Natural killer cell treated with Interleukin-12 subunit alpha and Interleukin-12 subunit beta and Interleukin-15 and Interleukin-18, amount 100 ng/mL, for 72 hours (primary cell): ENCODE measurements at regions not wholly inside any gene's neighbourhood (a gene's known extent, or its start where the extent isn't known, plus 50 kb on each side); places are given as distances from the start of the nearest gene placed in this dataset.

Experiments
- ATAC-seq, 2 donors: fragments of 150-1000 bp; cut with Tn5 transposase in 1 of 2; sonication (Bioruptor Pico), chemical (Tn5 transposase) in 1 of 2; 2 replicates each; pipeline ENCODE4 v1.10.0; 2021
- DNase-seq: peaks from one replicate; pipeline ENCODE4 v3.0.0; 2022; ENCODE audit warnings: low spot score
- H3K27ac Mint-ChIP-seq, 2 donors: 1 replicate in 1 of 2; 2 replicates in 1 of 2; pipeline ENCODE4 v1.8.0; 2022; ENCODE audit warnings: mixed read lengths in 2 of 2, mild to moderate bottlenecking in 1 of 2, moderate library complexity in 1 of 2
- H3K27me3 Mint-ChIP-seq, 2 donors: 1 replicate in 1 of 2; 2 replicates in 1 of 2; pipeline ENCODE4 v1.8.0; 2022; ENCODE audit warnings: mixed read lengths in 2 of 2
- H3K36me3 Mint-ChIP-seq: one replicate; pipeline ENCODE4 v1.8.0; 2022; ENCODE audit warnings: mixed read lengths
- H3K4me1 Mint-ChIP-seq, 2 donors: 1 replicate in 1 of 2; 2 replicates in 1 of 2; pipeline ENCODE4 v1.8.0; 2022; ENCODE audit warnings: low read depth in 2 of 2, mixed read lengths in 2 of 2, mild to moderate bottlenecking in 1 of 2
- H3K4me3 Mint-ChIP-seq: one replicate; pipeline ENCODE4 v1.8.0; 2022; ENCODE audit warnings: mixed read lengths
- H3K9me3 Mint-ChIP-seq: 2 replicates; pipeline ENCODE4 v1.8.0; 2022; ENCODE audit warnings: mixed read lengths

- H3K4me1 Mint-ChIP-seq: peaks cover 12 to 23% of the 10 kb centered on the region in 2 donors
- no peaks in the 10 kb centered on the region for H3K27me3 Mint-ChIP-seq
- peaks cover 21% of the 10 kb centered on the region for H3K36me3 Mint-ChIP-seq
- peaks cover 11% of the 10 kb centered on the region for H3K9me3 Mint-ChIP-seq
- no peak overlapping the region for H3K4me3 Mint-ChIP-seq
- no peak for ATAC-seq
- peak overlapping the region in 1 of 2 donors; percentile 34 for H3K27ac Mint-ChIP-seq
- no peak for DNase-seq
These were observed 408.9 kb upstream of the CBLB start for GRCh38 chr3:106277731-106278130.

- peaks cover 5% of the 10 kb centered on the region for H3K9me3 Mint-ChIP-seq
These were observed 412.4 kb upstream of the CBLB start for GRCh38 chr3:106281221-106281620.

GRCh38 chr3:106282943-106283342 lies 414.1 kb upstream of the CBLB start:
- no peak overlapping the region for H3K27ac Mint-ChIP-seq
- H3K4me3 Mint-ChIP-seq: no peak overlapping the region
- no peak for DNase-seq
- peaks cover under 1% of the 10 kb centered on the region in 2 donors for H3K4me1 Mint-ChIP-seq
- H3K36me3 Mint-ChIP-seq: peaks cover 9% of the 10 kb centered on the region
- peaks cover 5% of the 10 kb centered on the region for H3K9me3 Mint-ChIP-seq
- ATAC-seq: no peak
- H3K27me3 Mint-ChIP-seq: no peaks in the 10 kb centered on the region

More at GRCh38 chr3:106281221-106281620, 412.4 kb upstream of the CBLB start:
- Mint-ChIP-seq H3K27me3 (no peaks in the 10 kb centered on the region), H3K4me1 (peaks cover 12% of the 10 kb centered on the region in 2 donors), H3K27ac (no peak overlapping the region), H3K4me3 (no peak overlapping the region), H3K36me3 (peaks cover 15% of the 10 kb centered on the region)
- DNase-seq: no peak
- no peak for ATAC-seq

- Mint-ChIP-seq H3K4me3 (no peak overlapping the region), H3K27me3 (no peaks in the 10 kb centered on the region), H3K36me3 (no peaks in the 10 kb centered on the region), H3K27ac (no peak overlapping the region), H3K9me3 (peaks cover 2% of the 10 kb centered on the region), H3K4me1 (peaks cover 6% of the 10 kb centered on the region in 2 donors)
- DNase-seq (no peak), ATAC-seq (no peak)
These were observed 420.0 kb upstream of the CBLB start for GRCh38 chr3:106288781-106289180.

- Mint-ChIP-seq H3K9me3 (no peaks in the 10 kb centered on the region), H3K4me3 (no peak overlapping the region), H3K27ac (peak overlapping the region in 1 of 2 donors; percentile 15), H3K27me3 (no peaks in the 10 kb centered on the region), H3K36me3 (no peaks in the 10 kb centered on the region), H3K4me1 (peaks cover 6% of the 10 kb centered on the region in 2 donors)
- ATAC-seq (no peak), DNase-seq (no peak)
These were observed 421.6 kb upstream of the CBLB start for GRCh38 chr3:106290304-106290997.

- Mint-ChIP-seq H3K27me3 (no peaks in the 10 kb centered on the region), H3K4me1 (peaks cover 6% of the 10 kb centered on the region in 2 donors), H3K9me3 (no peaks in the 10 kb centered on the region), H3K27ac (no peak overlapping the region), H3K4me3 (no peak overlapping the region), H3K36me3 (no peaks in the 10 kb centered on the region)
- DNase-seq (no peak), ATAC-seq (no peak)
These were observed 424.3 kb upstream of the CBLB start for GRCh38 chr3:106293161-106293560.

- no peaks in the 10 kb centered on the region for H3K27me3 Mint-ChIP-seq
- H3K4me3 Mint-ChIP-seq: no peak overlapping the region
- H3K4me1 Mint-ChIP-seq: peaks cover 6 to 8% of the 10 kb centered on the region in 2 donors
- no peak for DNase-seq
- no peaks in the 10 kb centered on the region for H3K36me3 Mint-ChIP-seq
- H3K27ac Mint-ChIP-seq: no peak overlapping the region
- ATAC-seq: no peak
- H3K9me3 Mint-ChIP-seq: no peaks in the 10 kb centered on the region
These were observed 425.3 kb upstream of the CBLB start for GRCh38 chr3:106294121-106294520.

GRCh38 chr3:106296062-106296461 lies 427.2 kb upstream of the CBLB start:
- peaks cover 5 to 12% of the 10 kb centered on the region in 2 donors for H3K4me1 Mint-ChIP-seq
- no peak for ATAC-seq
- no peaks in the 10 kb centered on the region for H3K9me3 Mint-ChIP-seq
- H3K4me3 Mint-ChIP-seq: no peak overlapping the region
- DNase-seq: no peak
- no peaks in the 10 kb centered on the region for H3K27me3 Mint-ChIP-seq
- no peak overlapping the region for H3K27ac Mint-ChIP-seq
- H3K36me3 Mint-ChIP-seq: no peaks in the 10 kb centered on the region

- peak overlapping the region in 1 of 2 donors; percentile 2 for H3K27ac Mint-ChIP-seq
- ATAC-seq (peak in 1 of 2 donors; percentile 75), DNase-seq (no peak)
- peak overlapping the region; percentile 32 for H3K4me3 Mint-ChIP-seq
- peaks cover 9 to 33% of the 10 kb centered on the region in 2 donors for H3K4me1 Mint-ChIP-seq
- no peaks in the 10 kb centered on the region for H3K27me3 Mint-ChIP-seq
- peaks cover 12% of the 10 kb centered on the region for H3K36me3 Mint-ChIP-seq
- no peaks in the 10 kb centered on the region for H3K9me3 Mint-ChIP-seq
These were observed 430.7 kb upstream of the CBLB start for GRCh38 chr3:106299300-106300098.

GRCh38 chr3:106302451-106303221 lies 433.8 kb upstream of the CBLB start:
- DNase-seq (no peak), ATAC-seq (peak; percentile 48 to 87)
- Mint-ChIP-seq H3K36me3 (peaks cover 19% of the 10 kb centered on the region), H3K27ac (peak overlapping the region; percentile 14 to 75), H3K4me1 (peaks cover 9 to 33% of the 10 kb centered on the region in 2 donors), H3K27me3 (no peaks in the 10 kb centered on the region), H3K9me3 (no peaks in the 10 kb centered on the region), H3K4me3 (peak overlapping the region; percentile 71)

- H3K4me3 Mint-ChIP-seq: no peak overlapping the region
- peaks cover 9 to 33% of the 10 kb centered on the region in 2 donors for H3K4me1 Mint-ChIP-seq
- no peaks in the 10 kb centered on the region for H3K9me3 Mint-ChIP-seq
- no peak overlapping the region for H3K27ac Mint-ChIP-seq
- H3K27me3 Mint-ChIP-seq: no peaks in the 10 kb centered on the region
- ATAC-seq: no peak
- no peak for DNase-seq
- peaks cover 19% of the 10 kb centered on the region for H3K36me3 Mint-ChIP-seq
These were observed 435.0 kb upstream of the CBLB start for GRCh38 chr3:106303766-106304165.

- H3K27ac Mint-ChIP-seq: no peak overlapping the region
- H3K36me3 Mint-ChIP-seq: peaks cover 19% of the 10 kb centered on the region
- H3K4me3 Mint-ChIP-seq: no peak overlapping the region
- H3K4me1 Mint-ChIP-seq: peaks cover 4 to 22% of the 10 kb centered on the region in 2 donors
- ATAC-seq (no peak), DNase-seq (no peak)
- no peaks in the 10 kb centered on the region for H3K9me3 Mint-ChIP-seq
- no peaks in the 10 kb centered on the region for H3K27me3 Mint-ChIP-seq
These were observed 436.3 kb upstream of the CBLB start for GRCh38 chr3:106305127-106305526.

- Mint-ChIP-seq H3K9me3 (no peaks in the 10 kb centered on the region), H3K4me1 (peaks cover 4 to 21% of the 10 kb centered on the region in 2 donors), H3K27ac (no peak overlapping the region), H3K4me3 (no peak overlapping the region), H3K36me3 (peaks cover 19% of the 10 kb centered on the region), H3K27me3 (no peaks in the 10 kb centered on the region)
- ATAC-seq (no peak), DNase-seq (no peak)
These were observed 437.1 kb upstream of the CBLB start for GRCh38 chr3:106305882-106306435.
